RWPE2 (cell line): ENCODE measurements at regions not wholly inside any gene's neighbourhood (a gene's known extent, or its start where the extent isn't known, plus 50 kb on each side); places are given as distances from the start of the nearest gene placed in this dataset.

ENCODE experiments used
- ATAC-seq: fragments of 200-7000 bp; cut with Tn5 transposase; 3 replicates; pipeline ENCODE4 v1.9.1; 2021; ENCODE audit warnings: low read depth
- DNase-seq: peaks from one replicate; pipeline ENCODE4 v3.0.0-alpha.2; 2020; ENCODE audit warnings: low spot score
- H3K27ac ChIP-seq: fragments of 450-650 bp; 2 replicates; pipeline ENCODE4 v1.5.1; 2017; ENCODE audit warnings: mild to moderate bottlenecking; ENCODE audit not compliant: poor library complexity, severe bottlenecking
- H3K27me3 ChIP-seq: fragments of 250-450 bp; sonication (Bioruptor Pico); 2 replicates; pipeline ENCODE4 v1.5.1; 2021; ENCODE audit warnings: mild to moderate bottlenecking, moderate library complexity; ENCODE audit not compliant: insufficient read depth, poor library complexity, severe bottlenecking
- H3K36me3 ChIP-seq: fragments of 250-450 bp; sonication (Bioruptor Pico); 2 replicates; pipeline ENCODE4 v1.5.1; 2020; ENCODE audit warnings: low read depth, mild to moderate bottlenecking, moderate library complexity
- H3K4me1 ChIP-seq: fragments of 250-450 bp; sonication (Bioruptor Pico); 2 replicates; pipeline ENCODE4 v1.5.1; 2021; ENCODE audit warnings: mild to moderate bottlenecking, moderate library complexity; ENCODE audit not compliant: insufficient read depth, poor library complexity, severe bottlenecking
- H3K4me3 ChIP-seq: fragments of 250-450 bp; sonication (Bioruptor Pico); 2 replicates; pipeline ENCODE4 v1.5.1; 2021; ENCODE audit warnings: mild to moderate bottlenecking, moderate library complexity; ENCODE audit not compliant: severe bottlenecking
- H3K9me3 ChIP-seq: fragments of 250-450 bp; sonication (Bioruptor Pico); 2 replicates; pipeline ENCODE4 v1.5.1; 2021; ENCODE audit warnings: mild to moderate bottlenecking, moderate library complexity; ENCODE audit not compliant: severe bottlenecking
- TF ChIP-seq, protein P1 (sequence below): fragments of 450-650 bp; IDR thresholded peaks from one replicate; pipeline ENCODE4 v1.5.1; 2017; ENCODE audit warnings: mild to moderate bottlenecking, moderate library complexity; ENCODE audit not compliant: poor library complexity, severe bottlenecking

- H3K4me1 ChIP-seq: no peaks in the 10 kb centered on the region
- peaks cover 12% of the 10 kb centered on the region for H3K27me3 ChIP-seq
- DNase-seq (no peak), ATAC-seq (no peak)
- no peaks in the 10 kb centered on the region for H3K9me3 ChIP-seq
- no peak overlapping the region for H3K4me3 ChIP-seq
- H3K27ac ChIP-seq: no peak overlapping the region
- TF ChIP-seq, protein P1, sequence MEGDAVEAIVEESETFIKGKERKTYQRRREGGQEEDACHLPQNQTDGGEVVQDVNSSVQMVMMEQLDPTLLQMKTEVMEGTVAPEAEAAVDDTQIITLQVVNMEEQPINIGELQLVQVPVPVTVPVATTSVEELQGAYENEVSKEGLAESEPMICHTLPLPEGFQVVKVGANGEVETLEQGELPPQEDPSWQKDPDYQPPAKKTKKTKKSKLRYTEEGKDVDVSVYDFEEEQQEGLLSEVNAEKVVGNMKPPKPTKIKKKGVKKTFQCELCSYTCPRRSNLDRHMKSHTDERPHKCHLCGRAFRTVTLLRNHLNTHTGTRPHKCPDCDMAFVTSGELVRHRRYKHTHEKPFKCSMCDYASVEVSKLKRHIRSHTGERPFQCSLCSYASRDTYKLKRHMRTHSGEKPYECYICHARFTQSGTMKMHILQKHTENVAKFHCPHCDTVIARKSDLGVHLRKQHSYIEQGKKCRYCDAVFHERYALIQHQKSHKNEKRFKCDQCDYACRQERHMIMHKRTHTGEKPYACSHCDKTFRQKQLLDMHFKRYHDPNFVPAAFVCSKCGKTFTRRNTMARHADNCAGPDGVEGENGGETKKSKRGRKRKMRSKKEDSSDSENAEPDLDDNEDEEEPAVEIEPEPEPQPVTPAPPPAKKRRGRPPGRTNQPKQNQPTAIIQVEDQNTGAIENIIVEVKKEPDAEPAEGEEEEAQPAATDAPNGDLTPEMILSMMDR: no peak
- H3K36me3 ChIP-seq: no peaks in the 10 kb centered on the region
Measured at GRCh38 chr3:187586226-187586625, 84.0 kb downstream of the SST start.

DNA sequence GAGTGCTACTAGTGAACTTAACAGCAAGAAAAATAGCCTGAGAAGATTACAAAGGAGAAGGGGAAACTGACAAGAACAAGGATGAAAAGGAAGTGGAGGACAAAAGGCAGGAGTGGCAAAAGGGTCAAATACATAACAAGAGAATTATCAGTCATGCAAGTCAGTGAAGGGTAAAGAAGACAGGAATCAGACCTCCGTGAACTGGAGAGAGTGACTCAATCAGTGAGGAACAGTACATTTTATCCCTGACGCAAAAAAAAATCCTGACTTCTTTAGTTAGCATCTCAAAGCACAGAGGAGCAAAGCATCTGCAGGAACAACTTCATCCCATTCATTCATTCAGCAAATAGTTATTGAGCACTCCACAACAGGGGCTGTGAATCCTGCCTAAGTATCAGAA is 97.8 kb downstream of the SST start:
- H3K27ac ChIP-seq: no peak overlapping the region
- TF ChIP-seq, protein P1: no peak
- DNase-seq: no peak

DNA sequence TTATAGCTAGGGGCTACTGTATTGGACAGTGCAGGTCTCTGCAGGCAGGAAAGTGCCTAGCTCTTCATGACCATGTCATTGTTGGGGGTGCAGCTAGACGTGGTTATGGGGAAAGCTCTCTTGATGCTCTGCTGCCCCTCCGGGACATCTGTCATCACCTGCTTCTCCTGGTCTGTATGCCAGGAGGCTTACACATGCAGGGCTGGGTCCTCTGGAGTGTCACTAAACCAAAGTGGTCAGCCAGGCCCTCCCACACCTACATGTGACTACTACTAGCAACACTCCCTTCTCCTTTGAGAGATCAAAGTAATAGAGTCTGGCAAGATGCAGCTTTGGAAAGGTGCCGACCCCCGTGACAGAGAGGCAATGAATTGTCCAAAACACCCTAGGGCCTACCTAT is 98.5 kb downstream of the SST start:
- H3K9me3 ChIP-seq: no peaks in the 10 kb centered on the region
- H3K4me1 ChIP-seq: no peaks in the 10 kb centered on the region
- DNase-seq (no peak), ATAC-seq (no peak)
- no peaks in the 10 kb centered on the region for H3K36me3 ChIP-seq
- H3K27me3 ChIP-seq: no peaks in the 10 kb centered on the region
- H3K27ac ChIP-seq: no peak overlapping the region
- H3K4me3 ChIP-seq: no peak overlapping the region
- TF ChIP-seq, protein P1: no peak

More for the DNA sequence above, 97.8 kb downstream of the SST start:
- no peaks in the 10 kb centered on the region for H3K36me3 ChIP-seq
- H3K4me1 ChIP-seq: no peaks in the 10 kb centered on the region
- H3K9me3 ChIP-seq: no peaks in the 10 kb centered on the region
- ATAC-seq: no peak
- H3K27me3 ChIP-seq: no peaks in the 10 kb centered on the region
- H3K4me3 ChIP-seq: no peak overlapping the region

- Histone ChIP-seq H3K27ac (no peak overlapping the region), H3K9me3 (no peaks in the 10 kb centered on the region), H3K36me3 (no peaks in the 10 kb centered on the region), H3K4me3 (no peak overlapping the region), H3K4me1 (no peaks in the 10 kb centered on the region), H3K27me3 (no peaks in the 10 kb centered on the region)
- TF ChIP-seq, protein P1: no peak
- no peak for ATAC-seq
- no peak for DNase-seq
Measured at GRCh38 chr3:187570776-187571175, 99.4 kb downstream of the SST start.

DNA sequence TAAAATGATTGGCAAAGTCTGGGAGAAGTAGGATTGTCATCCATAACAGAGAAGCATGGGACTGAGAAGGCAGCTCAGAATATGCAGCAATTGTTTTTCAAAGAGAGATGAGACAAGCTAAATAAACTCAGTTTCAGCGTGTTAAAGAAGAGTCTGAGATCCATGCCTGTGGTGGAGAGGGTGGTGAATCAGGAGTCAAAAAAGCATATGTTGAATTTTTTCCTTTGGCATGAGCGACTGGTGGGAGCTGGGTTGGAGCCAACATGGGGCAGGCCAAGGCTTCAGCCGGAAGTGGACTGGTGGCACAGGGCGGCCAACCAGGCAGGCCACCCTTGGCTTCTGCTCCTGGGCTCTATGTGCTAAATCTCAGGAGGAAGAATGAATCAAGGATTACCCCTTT is 102.0 kb downstream of the SST start:
- no peak overlapping the region for H3K27ac ChIP-seq

More for the DNA sequence above, 102.0 kb downstream of the SST start:
- Histone ChIP-seq H3K4me3 (no peak overlapping the region), H3K4me1 (no peaks in the 10 kb centered on the region), H3K36me3 (no peaks in the 10 kb centered on the region), H3K9me3 (no peaks in the 10 kb centered on the region), H3K27me3 (no peaks in the 10 kb centered on the region)
- no peak for DNase-seq
- ATAC-seq: no peak
- TF ChIP-seq, protein P1: no peak
